GM11168 (cell line): ENCODE measurements at regions not wholly inside any gene's neighbourhood (a gene's known extent, or its start where the extent isn't known, plus 50 kb on each side); places are given as distances from the start of the nearest gene placed in this dataset.
"Not testable (repeated sequence)": the region's sequence is repeated elsewhere in the genome, so short reads cannot be mapped to it uniquely, and the experiment has no call there.

ENCODE experiments used
- in situ Hi-C: fragments of 300-500 bp; cut with MboI; formaldehyde crosslinking; loops from one replicate; pipeline ENCODE4 v1.12.0; 2022; ENCODE audit warnings: low sequenced_read_pairs; ENCODE audit not compliant: unreplicated experiment

- in situ Hi-C loops = not testable (repeated sequence)
These were observed 75.1 kb downstream of the LYZL1 start for GRCh38 chr10:29363930-29364329.

- in situ Hi-C loops = not testable (repeated sequence)
These were observed 77.3 kb downstream of the LYZL1 start for GRCh38 chr10:29366206-29366605.

DNA sequence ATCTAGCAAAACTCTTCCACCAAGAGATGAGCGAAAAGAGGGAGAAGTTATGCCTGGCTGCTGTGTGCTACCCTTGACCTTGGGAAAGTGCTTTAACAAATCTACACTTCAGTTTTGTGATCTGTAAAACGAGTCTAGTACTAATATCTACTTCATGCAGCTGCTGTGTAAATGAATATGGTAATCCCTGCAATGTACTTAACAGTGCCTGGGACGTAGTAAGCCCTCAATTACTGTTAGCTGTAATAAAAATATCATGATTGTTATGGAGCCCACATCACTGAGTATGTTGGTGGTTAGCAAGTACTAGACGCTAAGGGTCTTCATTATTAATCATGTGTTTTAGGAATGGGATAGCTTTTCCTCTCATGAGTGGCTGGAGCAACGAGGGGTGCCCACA is 80.5 kb downstream of the LYZL1 start:
- in situ Hi-C loops = no loop called here

- in situ Hi-C loops = no loop called here
These were observed 81.5 kb downstream of the LYZL1 start for GRCh38 chr10:29370097-29371092.

DNA sequence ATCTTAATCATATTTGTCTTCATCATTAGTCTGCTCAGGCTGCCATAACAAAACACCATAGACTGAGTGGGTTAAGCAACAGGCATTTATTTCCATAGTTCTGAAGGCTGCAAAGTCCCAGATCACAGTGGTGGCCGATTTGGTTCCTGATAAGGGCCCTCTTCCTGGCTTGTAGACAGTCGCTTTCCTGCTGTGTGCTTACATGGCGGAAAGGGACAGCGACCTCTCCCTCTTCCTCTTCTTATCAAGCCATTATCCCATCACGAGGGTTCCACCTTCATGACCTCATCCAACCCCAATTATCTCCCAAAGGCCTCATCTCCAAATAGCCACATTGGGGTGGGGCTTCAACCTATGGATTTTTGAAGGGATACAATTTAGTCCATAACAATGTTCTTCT is 84.0 kb downstream of the LYZL1 start:
- in situ Hi-C loops = no loop called here

DNA sequence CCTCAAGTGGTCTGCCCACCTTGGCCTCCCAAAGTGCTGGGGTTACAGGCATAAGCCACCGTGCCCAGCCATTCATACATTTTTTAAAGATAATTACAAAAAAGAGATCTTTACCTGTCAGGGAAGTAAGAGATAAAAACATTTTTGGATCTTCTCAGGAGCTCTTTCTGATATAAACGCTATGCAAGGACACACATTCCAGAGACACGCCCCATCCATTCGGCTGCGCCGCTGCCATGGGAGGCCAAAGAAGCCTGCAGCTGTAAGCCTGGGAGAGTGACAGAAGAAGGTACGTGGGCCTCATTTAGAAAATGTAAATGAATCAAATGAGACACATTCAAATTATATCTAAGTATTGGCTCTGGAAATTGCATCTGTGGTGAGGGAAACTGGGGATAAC is 85.3 kb downstream of the LYZL1 start:
- in situ Hi-C loops = no loop called here

- in situ Hi-C loops = no loop called here
These were observed 87.0 kb downstream of the LYZL1 start for GRCh38 chr10:29375888-29376287.

DNA sequence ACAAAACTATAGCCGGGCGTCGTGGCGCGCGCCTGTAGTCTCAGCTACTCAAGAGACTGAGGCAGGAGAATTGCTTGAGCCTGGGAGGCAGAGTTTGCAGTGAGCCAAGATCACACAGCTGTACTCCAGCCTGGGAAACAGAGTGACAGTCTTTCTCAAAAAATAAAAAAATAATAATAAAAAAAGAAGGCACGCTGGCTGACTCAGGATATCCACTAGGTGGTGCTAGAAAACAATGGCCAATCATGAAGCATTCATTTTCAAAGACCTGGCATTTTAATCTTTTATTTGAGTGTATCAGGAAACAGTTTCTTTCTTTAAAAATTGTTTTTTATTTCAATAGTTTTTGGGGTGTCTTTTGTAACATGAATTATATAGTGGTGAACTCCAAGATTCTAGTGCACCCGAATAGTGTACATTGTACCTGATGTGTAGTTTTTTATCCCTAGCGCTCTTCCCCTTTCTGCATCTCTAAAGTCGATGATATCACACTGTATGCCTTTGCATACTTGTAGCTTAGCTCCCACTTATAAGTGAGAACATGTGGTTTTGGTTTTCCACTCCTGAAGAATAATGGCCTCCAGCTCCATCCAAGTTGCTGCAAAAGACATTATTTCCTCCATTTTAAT is 88.6 kb downstream of the LYZL1 start:
- in situ Hi-C loops = no loop called here

DNA sequence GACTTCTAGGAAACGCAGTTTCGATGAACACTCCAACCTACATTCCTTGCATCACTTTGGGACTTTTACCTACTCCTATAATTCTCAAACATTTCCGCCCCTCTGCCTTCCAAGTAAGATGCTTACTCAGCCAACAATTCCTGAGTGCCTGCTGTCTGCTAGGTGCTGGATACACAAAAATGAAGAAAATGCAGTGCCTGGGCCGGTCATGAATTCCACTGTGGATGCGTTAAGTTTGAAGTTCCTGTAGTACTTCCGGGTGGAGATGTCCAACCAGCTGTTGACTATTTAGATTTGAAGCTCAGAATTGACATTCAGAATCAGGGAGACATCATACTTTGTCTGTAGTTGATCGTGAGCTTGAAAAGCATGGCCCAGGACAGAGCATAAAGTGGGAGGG is 89.2 kb downstream of the LYZL1 start:
- in situ Hi-C loops = no loop called here

DNA sequence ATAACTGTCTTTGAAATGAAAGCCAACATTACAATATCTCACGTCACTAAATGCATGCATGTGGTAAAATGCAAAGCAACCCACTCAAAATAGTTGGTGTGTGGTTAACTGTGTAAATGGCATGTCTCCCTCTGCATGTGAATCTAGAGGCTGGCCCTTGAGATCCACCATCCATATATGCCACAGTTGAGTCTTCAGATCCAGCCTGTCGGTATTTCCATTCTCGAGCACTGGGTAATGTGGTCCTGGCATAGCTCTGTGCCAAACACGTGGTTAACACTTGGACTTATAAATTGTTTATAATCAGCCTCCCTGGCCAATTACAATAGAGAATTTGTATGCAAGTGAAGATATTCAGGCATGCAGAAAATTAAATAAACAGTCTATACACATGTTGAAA is 90.3 kb downstream of the LYZL1 start:
- in situ Hi-C loops = no loop called here

DNA sequence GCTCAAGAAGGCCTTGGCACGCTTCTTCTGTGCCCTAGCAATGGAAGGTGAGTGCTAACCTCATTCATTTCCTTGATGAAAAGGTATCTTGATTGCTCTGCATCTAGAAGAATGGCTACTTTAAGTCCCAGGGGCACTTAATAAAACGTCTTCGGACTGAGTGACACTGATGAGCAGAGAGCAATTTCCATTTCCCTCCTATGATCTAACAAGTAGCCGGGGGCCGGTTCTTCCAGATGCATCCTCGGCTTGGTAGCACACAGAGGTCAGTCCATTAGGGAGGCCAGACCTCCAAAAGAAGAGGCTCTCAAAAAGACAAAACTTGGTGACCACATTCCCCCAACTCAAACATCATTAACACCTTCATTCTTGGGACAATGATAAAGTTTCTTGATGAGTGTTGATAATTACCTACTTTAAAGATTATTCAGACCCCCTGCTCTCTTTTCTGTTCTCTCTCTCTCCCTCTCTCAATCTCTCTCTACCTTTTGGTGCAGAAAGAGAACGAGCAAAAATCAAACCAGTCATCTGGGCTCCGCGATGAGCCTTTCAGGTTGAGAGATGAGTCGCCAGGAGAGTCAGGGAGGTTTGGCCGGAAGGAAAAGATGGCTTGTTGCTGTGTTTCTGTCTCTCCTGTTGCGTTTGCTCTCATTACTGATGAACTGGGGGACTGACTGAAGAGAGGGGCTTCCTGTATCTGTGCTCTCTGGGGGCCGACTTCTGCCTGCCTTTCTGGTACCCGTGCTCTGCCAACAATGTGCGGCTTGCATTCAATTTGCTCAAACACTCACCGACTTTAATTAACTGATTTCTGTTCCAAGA is 91.1 kb downstream of the LYZL1 start:
- in situ Hi-C loops = loop anchor here (10.0 kb wide), 1 partner anchor 1215 kb away; no protein-coding TSS in a partner anchor

DNA sequence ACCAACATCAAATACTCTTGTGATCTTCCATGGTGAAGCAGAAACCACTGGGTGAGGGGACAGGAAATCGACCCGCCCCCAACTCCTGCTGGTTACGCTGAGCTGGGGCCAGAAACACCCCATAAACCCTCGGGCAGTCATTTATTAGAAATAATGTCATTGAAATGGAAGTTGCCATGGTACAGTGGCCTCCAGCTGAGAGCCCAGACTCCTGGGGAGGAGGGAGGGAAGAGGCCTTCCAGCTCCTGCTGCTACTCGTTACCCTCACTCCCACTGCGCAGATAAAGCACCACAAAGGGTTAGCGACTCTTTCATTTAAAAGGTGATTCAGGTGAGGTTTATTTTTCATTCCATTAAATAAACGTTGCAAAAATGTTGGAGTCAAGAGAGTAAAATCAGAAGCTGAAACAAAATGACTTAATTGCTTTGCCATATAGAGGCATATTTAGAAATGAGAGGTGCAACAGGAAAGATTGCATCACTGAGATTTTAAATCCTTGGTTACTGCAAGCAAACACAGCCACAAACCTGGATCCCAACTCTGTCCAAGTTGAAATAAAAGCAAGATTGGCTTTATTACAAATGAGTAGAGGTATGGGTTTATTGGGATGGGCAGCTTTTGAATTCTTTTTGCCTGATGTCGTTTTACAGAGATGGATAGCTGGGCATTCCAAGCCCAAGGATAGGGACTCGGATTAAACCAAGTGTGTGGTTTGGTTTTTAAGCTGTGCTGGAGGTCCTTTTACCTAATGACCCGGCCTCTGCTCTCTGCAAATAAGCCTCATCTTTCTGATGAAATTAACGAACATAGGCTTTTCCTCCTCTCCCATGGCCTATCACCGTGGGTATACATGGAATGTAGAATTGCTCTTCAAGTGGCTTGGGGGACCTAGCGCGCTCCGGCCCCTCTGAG is 92.0 kb downstream of the LYZL1 start:
- in situ Hi-C loops = loop anchor here (10.0 kb wide), 1 partner anchor 1214 kb away; no protein-coding TSS in a partner anchor

- in situ Hi-C loops = loop anchor here (10.0 kb wide), 1 partner anchor 1208 kb away; no protein-coding TSS in a partner anchor
These were observed 97.6 kb downstream of the LYZL1 start for GRCh38 chr10:29386342-29386999.

- in situ Hi-C loops = loop anchor here (10.0 kb wide), 1 partner anchor 1208 kb away; no protein-coding TSS in a partner anchor
These were observed 98.4 kb downstream of the LYZL1 start for GRCh38 chr10:29387269-29387668.

- in situ Hi-C loops = loop anchor here (10.0 kb wide), 1 partner anchor 1207 kb away; no protein-coding TSS in a partner anchor
These were observed 99.2 kb downstream of the LYZL1 start for GRCh38 chr10:29388112-29388511.

- in situ Hi-C loops = loop anchor here (10.0 kb wide), 1 partner anchor 1205 kb away; no protein-coding TSS in a partner anchor
These were observed 100.6 kb downstream of the LYZL1 start for GRCh38 chr10:29389493-29389892.

DNA sequence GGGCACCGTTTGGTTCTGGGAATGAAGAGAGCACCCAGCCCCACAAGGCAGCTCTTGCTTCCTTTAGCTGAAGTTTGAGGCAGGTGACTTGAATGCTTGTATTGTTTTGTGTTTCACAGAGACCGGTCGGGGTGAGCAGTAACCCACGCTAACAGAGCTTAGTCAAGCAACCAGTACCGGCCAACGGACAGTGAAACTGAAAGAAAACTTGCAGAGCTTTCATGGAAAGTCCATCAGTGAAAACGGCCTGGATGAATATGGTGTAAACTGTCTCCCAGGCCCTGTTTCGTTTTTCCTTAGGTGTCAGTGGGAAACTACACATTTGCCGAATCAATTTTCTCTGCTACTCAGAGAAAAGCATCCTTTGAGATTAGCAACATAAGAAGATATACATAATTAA is 101.1 kb downstream of the LYZL1 start:
- in situ Hi-C loops = loop anchor here (10.0 kb wide), 1 partner anchor 1205 kb away; no protein-coding TSS in a partner anchor

GRCh38 chr10:29392376-29393021 is 103.6 kb downstream of the LYZL1 start:
- in situ Hi-C loops = no loop called here
